ACC112 (cell line): ENCODE measurements at regions not wholly inside any gene's neighbourhood (a gene's known extent, or its start where the extent isn't known, plus 50 kb on each side); places are given as distances from the start of the nearest gene placed in this dataset.

Source experiments
- H2AFZ ChIP-seq: fragments of 200-600 bp; sonication (generic); one replicate; pipeline ENCODE4 v1.6.0; 2017; ENCODE audit warnings: antibody characterized with exemption, low read length; ENCODE audit not compliant: unreplicated experiment
- H3K27ac ChIP-seq: fragments of 200-600 bp; sonication (generic); 2 replicates; pipeline ENCODE4 v1.5.1; 2014; ENCODE audit warnings: low read depth, mild to moderate bottlenecking, antibody characterized with exemption, low read length, moderate library complexity
- H3K27me3 ChIP-seq: fragments of 200-600 bp; sonication (generic); 2 replicates; pipeline ENCODE4 v1.6.1; 2014; ENCODE audit warnings: mild to moderate bottlenecking, antibody characterized with exemption, low read length, moderate library complexity, mixed read lengths; ENCODE audit not compliant: insufficient read depth
- H3K36me3 ChIP-seq: fragments of 200-600 bp; sonication (generic); 2 replicates; pipeline ENCODE4 v1.6.1; 2016; ENCODE audit warnings: mild to moderate bottlenecking, antibody characterized with exemption, low read length, moderate library complexity, mixed read lengths; ENCODE audit not compliant: insufficient read depth
- H3K4me1 ChIP-seq: fragments of 200-600 bp; sonication (generic); one replicate; pipeline ENCODE4 v1.6.1; 2016; ENCODE audit warnings: low read length, mixed read lengths; ENCODE audit not compliant: insufficient read depth, unreplicated experiment, control insufficient read depth
- H3K4me3 ChIP-seq: fragments of 200-600 bp; sonication (generic); 2 replicates; pipeline ENCODE4 v1.5.1; 2014; ENCODE audit warnings: mild to moderate bottlenecking, low read depth, low read length
- H3K79me2 ChIP-seq: fragments of 200-600 bp; sonication (generic); one replicate; pipeline ENCODE4 v1.6.0; 2016; ENCODE audit warnings: low read length; ENCODE audit not compliant: control insufficient read depth, unreplicated experiment, insufficient read depth

DNA sequence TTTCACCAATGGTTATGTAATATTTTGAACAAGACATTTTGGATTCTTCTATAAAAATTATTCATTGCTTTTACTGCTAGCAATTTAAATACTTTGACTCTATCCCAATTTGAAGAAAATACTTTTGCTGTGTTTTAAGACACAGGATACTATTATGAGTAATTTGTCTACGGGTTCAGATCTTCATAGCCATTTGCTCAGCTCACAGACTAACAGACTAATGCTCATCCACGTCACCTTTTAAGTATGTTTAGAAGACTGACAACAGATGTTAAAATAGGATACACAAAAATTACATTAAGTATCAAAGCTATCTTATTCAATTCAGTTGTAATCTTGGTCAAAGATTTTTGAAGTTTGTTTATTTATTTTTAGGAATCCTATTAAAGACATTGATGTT, 251.3 kb upstream of the CHRM2 start:
- Histone ChIP-seq H3K27ac (no peak overlapping the region), H3K36me3 (no peaks in the 10 kb centered on the region), H3K27me3 (no peaks in the 10 kb centered on the region), H3K79me2 (no peaks in the 10 kb centered on the region), H3K4me3 (no peak overlapping the region), H2AFZ (no peak overlapping the region), H3K4me1 (no peaks in the 10 kb centered on the region)

DNA sequence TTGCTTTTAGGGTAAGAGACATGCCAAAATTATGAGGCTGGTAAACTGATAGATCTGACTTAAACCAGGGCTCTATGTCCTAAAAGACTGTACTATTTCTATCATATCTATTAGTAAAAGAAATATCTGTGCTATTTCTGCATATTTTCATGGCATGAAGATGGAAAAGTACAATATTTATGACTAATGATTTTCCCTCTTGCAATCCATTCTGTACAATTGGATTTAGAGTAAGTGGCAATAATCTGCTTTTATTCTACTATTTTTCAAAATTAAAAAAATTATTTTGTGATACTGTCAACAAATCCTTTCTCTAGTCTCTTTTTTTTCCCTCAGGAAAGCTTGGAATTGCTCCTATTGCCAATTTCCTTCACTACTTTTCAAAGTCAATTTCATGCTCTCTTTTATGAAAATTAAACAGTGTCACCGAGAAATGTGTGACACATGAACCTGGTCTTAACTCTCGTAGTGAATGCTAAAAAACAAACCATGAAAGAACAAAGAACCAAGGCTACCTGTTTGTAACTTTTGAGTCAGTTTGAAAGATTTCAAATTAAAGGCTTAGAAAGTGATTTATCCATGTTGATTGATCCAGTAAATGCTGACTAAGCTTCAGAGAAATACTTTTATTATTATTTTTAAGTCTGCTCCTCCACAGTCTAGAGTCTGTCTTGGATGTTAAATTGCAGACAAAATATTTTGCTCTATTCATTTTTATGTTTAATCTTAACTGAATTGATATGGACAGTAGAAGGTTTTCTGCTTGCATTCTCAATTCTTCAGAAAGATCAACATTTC, 262.7 kb upstream of the CHRM2 start:
- Histone ChIP-seq H3K4me1 (no peaks in the 10 kb centered on the region), H2AFZ (no peak overlapping the region), H3K27ac (no peak overlapping the region), H3K79me2 (no peaks in the 10 kb centered on the region), H3K27me3 (no peaks in the 10 kb centered on the region), H3K36me3 (no peaks in the 10 kb centered on the region), H3K4me3 (no peak overlapping the region)

DNA sequence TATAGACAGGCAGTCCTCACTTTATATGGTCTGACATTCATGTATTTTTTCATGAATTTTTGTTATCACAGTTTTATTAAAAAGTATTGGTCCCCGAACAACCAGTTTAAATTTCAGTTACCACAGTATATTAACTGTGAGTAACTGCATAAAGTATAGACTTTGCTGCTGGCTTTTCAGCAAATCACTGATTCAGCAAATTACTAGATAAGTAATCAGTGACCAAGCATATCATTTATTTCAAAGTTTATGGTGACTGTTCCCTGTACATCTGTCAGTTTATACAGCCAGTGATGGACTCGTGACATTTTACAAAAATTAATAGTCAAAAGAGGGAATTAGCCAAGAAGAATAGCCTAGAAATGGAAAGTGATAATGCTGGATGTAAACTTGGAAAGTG, 266.7 kb upstream of the CHRM2 start:
- Histone ChIP-seq H3K36me3 (no peaks in the 10 kb centered on the region), H3K27me3 (no peaks in the 10 kb centered on the region), H3K79me2 (no peaks in the 10 kb centered on the region), H3K27ac (no peak overlapping the region), H3K4me1 (no peaks in the 10 kb centered on the region), H2AFZ (no peak overlapping the region), H3K4me3 (no peak overlapping the region)

DNA sequence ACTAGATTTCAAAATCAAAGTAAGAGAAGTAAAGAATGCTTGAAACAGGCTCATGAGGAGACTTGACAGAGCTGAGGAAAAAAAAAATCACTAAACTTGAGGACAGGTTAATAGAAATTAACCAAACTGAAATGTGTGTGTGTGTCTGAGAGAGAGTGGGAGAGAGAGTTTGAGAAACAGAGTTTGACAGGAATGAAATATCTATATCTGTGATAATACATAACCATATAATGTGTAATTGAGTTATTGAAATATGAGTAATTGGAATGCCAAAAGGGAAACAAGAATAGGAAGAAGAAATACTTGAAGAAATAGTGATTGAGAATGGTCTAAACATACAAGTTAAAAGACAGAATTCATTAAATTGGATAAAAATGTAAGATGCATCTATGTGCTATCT, 268.0 kb upstream of the CHRM2 start:
- Histone ChIP-seq H3K27me3 (no peaks in the 10 kb centered on the region), H3K36me3 (no peaks in the 10 kb centered on the region), H3K79me2 (no peaks in the 10 kb centered on the region), H2AFZ (no peak overlapping the region), H3K27ac (no peak overlapping the region), H3K4me3 (no peak overlapping the region), H3K4me1 (no peaks in the 10 kb centered on the region)

DNA sequence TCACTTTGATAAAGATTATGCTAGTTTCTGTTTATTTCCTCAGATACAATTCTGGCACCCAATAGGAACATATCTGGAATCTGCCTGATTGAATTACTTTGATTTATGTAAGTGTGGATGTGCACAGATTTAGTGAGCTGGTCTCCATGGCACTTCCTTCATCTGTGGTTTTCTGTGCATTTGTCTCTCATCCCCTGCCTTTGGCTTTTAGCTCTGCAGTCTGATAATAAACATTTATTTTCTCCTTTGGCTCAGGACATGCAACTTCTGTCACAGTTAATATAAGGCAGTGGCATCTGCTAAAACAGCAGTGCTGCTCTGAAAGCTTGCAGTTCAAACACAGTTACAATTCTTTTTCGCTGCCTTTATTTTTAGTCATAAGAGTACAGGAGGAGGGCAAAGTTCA, 273.7 kb upstream of the CHRM2 start:
- H3K27ac ChIP-seq: no peak overlapping the region
- no peak overlapping the region for H3K4me3 ChIP-seq
- no peaks in the 10 kb centered on the region for H3K79me2 ChIP-seq
- no peaks in the 10 kb centered on the region for H3K4me1 ChIP-seq
- no peak overlapping the region for H2AFZ ChIP-seq
- no peaks in the 10 kb centered on the region for H3K36me3 ChIP-seq
- no peaks in the 10 kb centered on the region for H3K27me3 ChIP-seq

DNA sequence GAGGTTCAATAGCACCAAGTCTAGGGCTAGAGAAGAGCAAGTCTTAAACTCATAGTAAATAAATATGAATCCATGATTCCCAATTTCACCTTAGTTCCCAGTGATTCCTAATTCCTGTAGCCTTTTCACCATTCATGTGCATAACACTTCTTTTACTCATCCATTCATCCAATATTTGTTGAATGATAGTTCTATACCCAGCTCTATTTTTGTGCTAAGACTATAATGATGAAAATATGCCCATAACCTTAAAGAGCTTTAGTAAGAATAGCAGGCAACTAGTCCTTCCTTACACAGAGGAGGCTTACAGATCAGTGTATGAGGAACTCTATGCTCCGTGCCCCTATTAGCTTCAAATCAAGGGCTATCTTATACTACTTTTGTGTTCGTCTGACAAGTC, 280.2 kb upstream of the CHRM2 start:
- H3K4me3 ChIP-seq: no peak overlapping the region
- H2AFZ ChIP-seq: no peak overlapping the region
- H3K27ac ChIP-seq: no peak overlapping the region

DNA sequence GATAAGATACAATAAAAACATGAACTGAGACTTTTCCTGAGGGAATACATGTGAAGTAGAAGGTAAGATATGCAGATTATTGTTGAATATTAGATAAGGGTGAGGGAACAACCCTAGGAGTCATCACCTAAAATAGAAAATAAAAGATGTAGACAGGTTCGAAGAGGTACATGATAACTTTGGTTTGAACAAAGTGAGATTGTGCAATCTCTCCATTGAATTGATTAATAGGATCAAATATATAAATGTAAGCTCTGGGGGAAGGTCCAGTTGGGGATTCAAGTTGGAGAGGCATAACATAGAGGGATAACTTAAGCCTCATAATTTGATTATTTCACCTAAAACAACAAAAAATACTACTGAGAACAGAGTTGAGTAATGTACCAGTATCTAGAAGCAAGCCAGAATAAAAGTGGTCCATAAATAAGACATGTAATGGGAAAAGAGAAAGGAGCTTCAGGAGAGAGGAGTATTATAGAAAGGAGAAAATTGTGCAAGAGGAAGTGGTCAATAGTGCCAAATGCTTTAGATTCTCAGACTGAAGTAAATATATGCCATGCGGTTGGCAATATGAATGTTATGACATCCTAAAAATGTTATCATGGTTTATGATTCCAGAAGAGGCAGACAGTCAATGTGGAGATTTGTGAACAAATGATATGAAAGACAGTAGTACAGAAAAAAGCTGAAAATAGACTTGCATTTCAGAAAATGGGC, 282.3 kb upstream of the CHRM2 start:
- Histone ChIP-seq H3K4me1 (no peaks in the 10 kb centered on the region), H3K4me3 (no peak overlapping the region), H3K36me3 (no peaks in the 10 kb centered on the region), H2AFZ (no peak overlapping the region), H3K27ac (no peak overlapping the region), H3K27me3 (no peaks in the 10 kb centered on the region), H3K79me2 (no peaks in the 10 kb centered on the region)

More for the DNA sequence above, 280.2 kb upstream of the CHRM2 start:
- Histone ChIP-seq H3K27me3 (no peaks in the 10 kb centered on the region), H3K79me2 (no peaks in the 10 kb centered on the region), H3K36me3 (no peaks in the 10 kb centered on the region), H3K4me1 (no peaks in the 10 kb centered on the region)

DNA sequence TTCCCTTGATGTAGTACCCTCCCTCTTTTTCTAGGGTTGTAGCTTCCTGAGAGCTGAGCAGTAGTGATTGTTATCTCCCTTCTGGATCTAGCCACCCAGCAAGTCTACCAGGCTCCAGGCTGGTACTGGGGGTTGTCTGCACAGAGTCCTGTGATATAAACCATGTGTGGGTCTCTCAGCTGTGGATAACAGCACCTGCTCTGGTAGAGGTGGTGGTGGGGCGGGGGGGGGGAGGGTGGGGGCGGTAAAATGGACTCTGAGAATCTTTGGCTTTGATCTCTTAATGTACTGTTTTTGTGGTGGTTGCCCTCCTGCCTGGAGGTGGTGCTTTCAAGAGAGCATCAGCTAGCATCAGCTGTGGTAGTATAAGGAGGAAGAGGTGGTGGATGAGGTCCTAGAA, 302.0 kb upstream of the CHRM2 start:
- Histone ChIP-seq H2AFZ (no peak overlapping the region), H3K36me3 (no peaks in the 10 kb centered on the region), H3K27ac (no peak overlapping the region), H3K27me3 (no peaks in the 10 kb centered on the region), H3K4me3 (no peak overlapping the region), H3K79me2 (no peaks in the 10 kb centered on the region), H3K4me1 (no peaks in the 10 kb centered on the region)

DNA sequence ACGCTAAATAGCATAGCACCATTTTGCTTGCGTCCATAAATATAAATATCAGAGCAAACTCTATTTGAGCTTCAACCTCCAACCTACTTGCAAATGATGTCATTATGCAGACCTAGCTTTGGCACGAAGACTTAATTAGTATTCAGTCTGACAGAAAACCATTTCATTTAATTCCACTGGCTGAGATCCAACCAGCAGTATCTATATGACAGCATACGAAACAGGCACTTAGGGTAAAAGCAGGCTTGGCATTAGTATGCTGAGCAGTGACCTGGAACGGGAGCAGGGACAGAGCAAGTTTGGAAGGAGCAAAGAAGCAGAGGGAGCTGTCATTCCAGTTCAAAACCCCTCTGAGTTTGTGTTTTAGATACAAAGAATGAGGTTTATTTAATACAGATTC, 312.5 kb upstream of the CHRM2 start:
- H3K79me2 ChIP-seq: no peaks in the 10 kb centered on the region
- H3K4me3 ChIP-seq: no peak overlapping the region
- no peaks in the 10 kb centered on the region for H3K36me3 ChIP-seq
- H3K27me3 ChIP-seq: no peaks in the 10 kb centered on the region
- H2AFZ ChIP-seq: no peak overlapping the region
- no peaks in the 10 kb centered on the region for H3K4me1 ChIP-seq
- H3K27ac ChIP-seq: no peak overlapping the region

DNA sequence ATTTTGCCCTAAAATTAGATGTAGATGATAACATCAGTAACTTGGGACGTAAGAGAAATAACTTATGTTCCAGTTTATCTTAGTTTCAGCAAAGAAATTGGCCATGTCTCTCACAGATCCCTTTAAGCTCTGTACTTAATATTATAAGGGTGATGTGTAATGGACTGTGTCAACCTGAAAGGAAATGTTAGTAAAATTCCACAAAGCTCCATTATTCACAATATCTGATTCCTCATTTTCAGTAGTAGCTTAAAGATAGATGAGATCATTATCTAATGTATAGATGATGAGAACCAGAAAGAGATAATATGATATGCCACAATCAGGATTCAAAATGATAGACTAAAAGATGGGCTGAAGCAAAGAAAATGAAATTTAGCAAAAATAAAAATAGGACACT, 316.8 kb upstream of the CHRM2 start:
- no peaks in the 10 kb centered on the region for H3K4me1 ChIP-seq
- no peaks in the 10 kb centered on the region for H3K27me3 ChIP-seq
- no peaks in the 10 kb centered on the region for H3K36me3 ChIP-seq
- H3K79me2 ChIP-seq: no peaks in the 10 kb centered on the region
- no peak overlapping the region for H3K27ac ChIP-seq
- no peak overlapping the region for H3K4me3 ChIP-seq
- H2AFZ ChIP-seq: no peak overlapping the region

DNA sequence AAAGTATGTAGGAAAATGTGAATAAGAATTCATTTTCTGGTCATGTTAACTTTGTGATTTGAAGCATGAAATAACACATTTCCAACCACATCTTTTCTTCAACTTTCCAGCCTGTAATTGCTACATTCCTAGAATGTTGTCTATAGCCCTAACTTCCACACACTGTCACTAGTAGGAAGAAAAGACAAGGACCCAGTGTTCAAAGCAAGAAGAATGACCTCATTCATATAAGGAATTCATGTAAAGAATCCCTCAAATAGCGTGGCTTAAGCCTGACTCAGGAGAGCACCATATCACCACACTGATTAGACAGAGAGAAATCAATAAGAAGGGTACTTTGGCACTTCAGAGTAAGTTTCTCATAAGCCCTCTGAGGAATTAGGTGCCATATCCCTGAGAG, 318.7 kb upstream of the CHRM2 start:
- no peaks in the 10 kb centered on the region for H3K79me2 ChIP-seq
- H2AFZ ChIP-seq: no peak overlapping the region
- no peaks in the 10 kb centered on the region for H3K4me1 ChIP-seq
- H3K27ac ChIP-seq: no peak overlapping the region
- no peak overlapping the region for H3K4me3 ChIP-seq
- no peaks in the 10 kb centered on the region for H3K36me3 ChIP-seq
- H3K27me3 ChIP-seq: no peaks in the 10 kb centered on the region
